GM19023 (cell line): ENCODE measurements at regions not wholly inside any gene's neighbourhood (a gene's known extent, or its start where the extent isn't known, plus 50 kb on each side); places are given as distances from the start of the nearest gene placed in this dataset.
"Not testable (repeated sequence)": the region's sequence is repeated elsewhere in the genome, so short reads cannot be mapped to it uniquely, and the experiment has no call there.

ENCODE experiments used
- ATAC-seq: cut with Tn5 transposase; IDR thresholded peaks from one replicate; pipeline ENCODE4 v1.9.1; 2021; ENCODE audit warnings: mild to moderate bottlenecking, moderate library complexity; ENCODE audit not compliant: unreplicated experiment

- no peak for ATAC-seq
These were observed 85.7 kb downstream of the SUCLG1 start for GRCh38 chr2:84373391-84373790.

GRCh38 chr2:84362541-84362940, 96.5 kb downstream of the SUCLG1 start:
- ATAC-seq, result no peak

GRCh38 chr2:84338069-84338468, 121.0 kb downstream of the SUCLG1 start:
- ATAC-seq, result no peak

- no peak for ATAC-seq
These were observed 131.3 kb downstream of the SUCLG1 start for GRCh38 chr2:84327645-84328249.

GRCh38 chr2:84326831-84327432, 132.1 kb downstream of the SUCLG1 start:
- no peak for ATAC-seq

GRCh38 chr2:84323890-84324289, 135.2 kb downstream of the SUCLG1 start:
- no peak for ATAC-seq

- no peak for ATAC-seq
These were observed 138.1 kb downstream of the SUCLG1 start for GRCh38 chr2:84320940-84321339.

- no peak for ATAC-seq
These were observed 139.5 kb downstream of the SUCLG1 start for GRCh38 chr2:84319581-84319980.

GRCh38 chr2:84317135-84317534, 141.9 kb downstream of the SUCLG1 start:
- ATAC-seq, result no peak

- peak; percentile 100 for ATAC-seq
These were observed 144.2 kb downstream of the SUCLG1 start for GRCh38 chr2:84314901-84315330.

- no peak for ATAC-seq
These were observed 144.8 kb downstream of the SUCLG1 start for GRCh38 chr2:84314250-84314649.

GRCh38 chr2:84309281-84309680, 149.8 kb downstream of the SUCLG1 start:
- ATAC-seq, result no peak

- ATAC-seq, result no peak
These were observed 152.7 kb downstream of the SUCLG1 start for GRCh38 chr2:84306361-84306760.

- peak; percentile 97 for ATAC-seq
These were observed 156.3 kb downstream of the SUCLG1 start for GRCh38 chr2:84302513-84303412.

GRCh38 chr2:84301717-84302116, 157.4 kb downstream of the SUCLG1 start:
- ATAC-seq, result no peak

- no peak for ATAC-seq
These were observed 158.4 kb downstream of the SUCLG1 start for GRCh38 chr2:84300696-84301029.

- not testable (repeated sequence) for ATAC-seq
These were observed 158.9 kb downstream of the SUCLG1 start for GRCh38 chr2:84300001-84300695.

GRCh38 chr2:84299211-84299775, 159.8 kb downstream of the SUCLG1 start:
- ATAC-seq, result no peak

- ATAC-seq, result no peak
These were observed 161.9 kb downstream of the SUCLG1 start for GRCh38 chr2:84297155-84297554.

GRCh38 chr2:84293791-84294380, 165.2 kb downstream of the SUCLG1 start:
- ATAC-seq, result no peak

- ATAC-seq, result no peak
These were observed 166.5 kb downstream of the SUCLG1 start for GRCh38 chr2:84292545-84292944.
